Fibroblast of lung (primary cell): ENCODE measurements at regions not wholly inside any gene's neighbourhood (a gene's known extent, or its start where the extent isn't known, plus 50 kb on each side); places are given as distances from the start of the nearest gene placed in this dataset.

Experiments
- DNase-seq, 2 donors: peaks; one replicate each; pipeline versions ENCODE4 v3.0.0 to v3.0.0-alpha.2; 2010; ENCODE audit warnings: low read depth in 2 of 2
- H2AFZ ChIP-seq: 2 replicates; pipeline ENCODE4 v1.5.1; 2012; ENCODE audit warnings: low read length, control low read depth, inconsistent platforms
- H3K27ac ChIP-seq: 2 replicates; pipeline ENCODE4 v1.5.1; 2011; ENCODE audit warnings: low read length, control low read depth; ENCODE audit not compliant: insufficient read depth
- H3K27me3 ChIP-seq: 2 replicates; pipeline ENCODE4 v1.5.1; 2011; ENCODE audit warnings: mild to moderate bottlenecking, low read length; ENCODE audit not compliant: control insufficient read depth, insufficient read depth
- H3K36me3 ChIP-seq: 2 replicates; pipeline ENCODE4 v1.5.1; 2011; ENCODE audit warnings: low read length; ENCODE audit not compliant: control insufficient read depth, insufficient read depth
- H3K4me1 ChIP-seq: 2 replicates; pipeline ENCODE4 v1.5.1; 2011; ENCODE audit warnings: low read length; ENCODE audit not compliant: control insufficient read depth, insufficient read depth; ENCODE audit errors: extremely low read depth
- H3K4me2 ChIP-seq: 2 replicates; pipeline ENCODE4 v1.5.1; 2011; ENCODE audit warnings: low read length, control low read depth; ENCODE audit not compliant: insufficient read depth; ENCODE audit errors: extremely low read depth
- H3K4me3 ChIP-seq, 4 experiments: fragments of 200-600 bp in 1 of 4; sonication (generic) in 1 of 4; replicated peaks in 1 of 4; 2 replicates each; pipeline ENCODE4 v1.5.1; 2011 to 2016; ENCODE audit warnings: low read length in 4 of 4, low read depth in 3 of 4, mild to moderate bottlenecking in 3 of 4, control low read depth in 2 of 4, inconsistent platforms in 1 of 4, mixed read lengths in 1 of 4; ENCODE audit not compliant: insufficient read depth in 1 of 4; ENCODE audit errors: control extremely low read depth in 1 of 4
- H3K79me2 ChIP-seq: 2 replicates; pipeline ENCODE4 v1.5.1; 2012; ENCODE audit warnings: mild to moderate bottlenecking, low read length, inconsistent platforms; ENCODE audit not compliant: control insufficient read depth, insufficient read depth
- H3K9ac ChIP-seq: 2 replicates; pipeline ENCODE4 v1.5.1; 2011; ENCODE audit warnings: mild to moderate bottlenecking, low read length, control low read depth; ENCODE audit not compliant: insufficient read depth
- H3K9me3 ChIP-seq: 2 replicates; pipeline ENCODE4 v1.5.1; 2012; ENCODE audit warnings: low read depth, low read length; ENCODE audit not compliant: control insufficient read depth, insufficient read depth
- H4K20me1 ChIP-seq: 2 replicates; pipeline ENCODE4 v1.5.1; 2011; ENCODE audit warnings: low read length; ENCODE audit not compliant: control insufficient read depth, insufficient read depth; ENCODE audit errors: extremely low read depth
- CTCF ChIP-seq, 2 donors: IDR thresholded peaks in 1 of 2; conservative IDR thresholded peaks in 1 of 2; 1 replicate in 1 of 2; 2 replicates in 1 of 2; pipeline ENCODE4 v1.5.1; 2011 to 2012; ENCODE audit warnings: low read length in 2 of 2, control low read depth in 1 of 2, inconsistent platforms in 1 of 2, low read depth in 1 of 2, mild to moderate bottlenecking in 1 of 2
- EZH2 ChIP-seq: IDR thresholded peaks from 2 replicates; pipeline ENCODE4 v1.5.1; 2012; ENCODE audit warnings: low read length, control low read depth, mild to moderate bottlenecking; ENCODE audit errors: missing control alignments

DNA sequence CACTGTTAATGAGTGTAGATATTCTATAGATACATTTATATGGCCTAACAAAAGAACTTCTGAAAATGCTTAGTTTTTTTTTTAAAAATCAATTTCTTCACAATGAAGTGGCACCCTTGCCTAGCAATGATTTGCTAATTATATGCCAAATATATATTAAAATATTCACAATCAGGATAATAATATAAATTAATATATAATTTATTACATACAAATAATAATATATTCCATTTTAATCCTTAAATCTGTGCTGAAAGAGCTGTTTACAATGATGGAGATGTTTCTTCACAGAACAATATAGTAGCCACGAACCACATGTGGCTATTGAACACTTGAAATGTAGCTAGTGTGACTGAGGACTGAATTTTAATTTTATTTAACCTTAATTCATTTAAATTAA, 648.4 kb upstream of the GBE1 start:
- Histone ChIP-seq H2AFZ (no peak overlapping the region), H3K27ac (no peak overlapping the region), H3K4me1 (no peaks in the 10 kb centered on the region), H3K36me3 (no peaks in the 10 kb centered on the region), H3K27me3 (no peaks in the 10 kb centered on the region), H3K79me2 (no peaks in the 10 kb centered on the region), H3K9ac (no peak overlapping the region), H3K4me3 (no peak overlapping the region), H3K9me3 (no peaks in the 10 kb centered on the region), H3K4me2 (no peak overlapping the region), H4K20me1 (no peaks in the 10 kb centered on the region)
- DNase-seq = no peak
- TF ChIP-seq CTCF (conservative IDR thresholded peaks at IDR 0.05 in 1 of 2, IDR thresholded peaks at IDR 0.05 in 1 of 2; ENCODE audit: low read depth in 1 of 2, low read length in 2 of 2) (no peak), EZH2 (no peak)

DNA sequence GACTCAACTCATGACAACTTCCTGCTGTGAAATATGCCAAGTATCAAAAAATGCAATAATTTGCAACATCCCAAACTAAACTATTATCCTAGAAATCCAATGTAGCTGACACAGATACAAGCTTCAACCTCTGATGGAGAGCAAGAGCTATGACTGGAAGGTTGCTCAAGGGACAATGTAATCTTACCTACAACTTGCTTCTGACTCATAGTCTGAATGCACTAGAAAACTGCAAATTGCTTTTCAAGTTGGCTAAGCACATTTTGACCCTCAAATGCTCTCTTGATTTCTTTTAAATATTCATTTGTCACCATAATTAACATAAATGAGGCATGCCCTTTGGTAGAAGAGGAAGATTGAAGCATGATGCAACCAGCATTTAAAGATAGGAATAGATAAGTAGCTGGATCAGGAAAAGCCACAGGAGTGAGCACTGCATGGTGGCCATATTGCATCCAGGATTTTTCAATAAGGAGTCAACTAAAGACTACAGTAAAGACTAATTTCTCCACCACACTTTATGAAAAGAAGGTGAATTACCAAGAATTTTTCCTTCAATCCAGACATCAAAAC, 630.8 kb upstream of the GBE1 start:
- Histone ChIP-seq H2AFZ (no peak overlapping the region), H3K4me1 (no peaks in the 10 kb centered on the region), H4K20me1 (no peaks in the 10 kb centered on the region), H3K4me3 (no peak overlapping the region), H3K9ac (no peak overlapping the region), H3K79me2 (no peaks in the 10 kb centered on the region), H3K27me3 (no peaks in the 10 kb centered on the region), H3K9me3 (no peaks in the 10 kb centered on the region), H3K27ac (no peak overlapping the region), H3K4me2 (no peak overlapping the region), H3K36me3 (no peaks in the 10 kb centered on the region)
- no peak for TF ChIP-seq CTCF (conservative IDR thresholded peaks at IDR 0.05 in 1 of 2, IDR thresholded peaks at IDR 0.05 in 1 of 2; ENCODE audit: low read depth in 1 of 2, low read length in 2 of 2)
- TF ChIP-seq EZH2 = no peak
- DNase-seq = no peak

DNA sequence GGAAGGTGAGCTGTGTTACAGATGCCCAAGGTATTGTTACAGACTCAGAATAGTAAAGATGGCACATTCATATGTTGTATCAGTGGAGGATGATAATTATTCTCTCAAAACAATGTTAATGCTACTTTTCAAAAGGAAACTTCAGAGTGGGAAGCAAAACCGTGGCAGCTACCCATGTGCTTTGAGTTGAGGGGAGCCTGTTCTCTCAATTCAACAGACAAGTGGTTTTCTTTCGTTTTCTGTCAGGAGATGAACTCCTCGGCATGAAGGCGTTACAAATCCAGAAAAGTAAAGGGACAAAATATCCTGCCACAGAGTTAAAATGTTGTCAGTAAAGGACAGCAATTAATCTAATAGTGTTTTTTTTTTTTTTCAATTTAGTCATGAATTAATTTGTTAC, 629.4 kb upstream of the GBE1 start:
- H3K4me2 ChIP-seq = no peak overlapping the region
- H3K27me3 ChIP-seq = no peaks in the 10 kb centered on the region
- no peaks in the 10 kb centered on the region for H4K20me1 ChIP-seq
- H3K27ac ChIP-seq = no peak overlapping the region
- H3K9me3 ChIP-seq = no peaks in the 10 kb centered on the region
- no peak overlapping the region for H2AFZ ChIP-seq
- no peak overlapping the region for H3K9ac ChIP-seq
- DNase-seq = no peak
- TF ChIP-seq CTCF (conservative IDR thresholded peaks at IDR 0.05 in 1 of 2, IDR thresholded peaks at IDR 0.05 in 1 of 2; ENCODE audit: low read depth in 1 of 2, low read length in 2 of 2) (no peak), EZH2 (no peak)
- no peaks in the 10 kb centered on the region for H3K4me1 ChIP-seq
- H3K4me3 ChIP-seq = no peak overlapping the region
- H3K36me3 ChIP-seq = no peaks in the 10 kb centered on the region
- H3K79me2 ChIP-seq = no peaks in the 10 kb centered on the region
